Thyroid gland (tissue), 4 donors: ENCODE measurements at regions not wholly inside any gene's neighbourhood (a gene's known extent, or its start where the extent isn't known, plus 50 kb on each side); places are given as distances from the start of the nearest gene placed in this dataset.

Experiments used
- DNase-seq, 2 donors: peaks; one replicate each; pipeline ENCODE4 v3.0.0-alpha.2; 2019
- H3K27ac ChIP-seq, 3 donors: fragments of 200-600 bp; sonication (generic); 1 replicate in 2 of 3; 2 replicates in 1 of 3; pipeline ENCODE4 v1.5.1; 2016 to 2019; ENCODE audit warnings: mild to moderate bottlenecking in 1 of 3, moderate library complexity in 1 of 3
- H3K27me3 ChIP-seq: fragments of 200-600 bp; sonication (generic); one replicate; pipeline ENCODE4 v1.5.1; 2019
- H3K36me3 ChIP-seq, 2 donors: fragments of 200-600 bp; sonication (generic); one replicate each; pipeline ENCODE4 v1.5.1; 2016 to 2019
- H3K4me1 ChIP-seq, 2 donors: fragments of 200-600 bp; sonication (generic); one replicate each; pipeline ENCODE4 v1.5.1; 2017 to 2019
- H3K4me3 ChIP-seq, 3 donors: fragments of 200-600 bp; sonication (generic); replicated peaks in 1 of 3; 1 replicate in 2 of 3; 2 replicates in 1 of 3; pipeline ENCODE4 v1.5.1; 2016; ENCODE audit warnings: mild to moderate bottlenecking in 1 of 3
- H3K9me3 ChIP-seq: fragments of 200-600 bp; sonication (generic); one replicate; pipeline ENCODE4 v1.5.1; 2017
- POLR2A ChIP-seq, 2 donors: fragments of 450-650 bp; IDR thresholded peaks; one replicate each; pipeline ENCODE4 v1.6.1; 2017; ENCODE audit warnings: antibody characterized with exemption in 2 of 2, mild to moderate bottlenecking in 2 of 2, moderate library complexity in 1 of 2
- WGBS, 2 donors: methylation state at CpG; one replicate each; pipeline ENCODE4 v1.1.5; 2017; 5-methylcytosine and 5-hydroxymethylcytosine counted together
- intact Hi-C: fragments of 100-400 bp; cut with DNase I; formaldehyde crosslinking; loops from one replicate; pipeline ENCODE4 v1.15.1; 2023
- TF ChIP-seq, protein P1 (sequence below), 6 experiments: fragments of 200-600 bp in 3 of 6; fragments of 450-650 bp in 3 of 6; sonication (generic) in 3 of 6; IDR thresholded peaks; one replicate each; pipeline ENCODE4 v1.5.1; 2016 to 2019; ENCODE audit warnings: antibody characterized with exemption in 6 of 6, mild to moderate bottlenecking in 2 of 6, inconsistent platforms in 1 of 6, moderate library complexity in 1 of 6

DNA sequence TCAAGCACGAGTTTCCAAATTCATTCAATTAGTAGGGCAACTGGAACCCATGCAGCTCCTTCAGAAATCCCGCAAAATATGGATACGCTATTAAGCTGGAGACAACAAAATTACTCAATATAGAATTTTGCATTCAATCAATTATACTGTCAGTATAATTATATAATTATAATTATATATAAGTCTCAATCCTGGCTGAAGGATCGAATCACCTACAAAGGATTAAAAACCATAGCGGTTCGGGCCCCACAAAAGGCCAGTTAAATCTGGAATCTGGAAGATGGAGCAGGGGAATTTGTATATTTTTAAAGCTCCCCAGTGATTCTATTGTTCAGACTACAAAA lies 55.7 kb downstream of the FHIP2A start:
- no peak for TF ChIP-seq POLR2A (IDR thresholded peaks at IDR 0.05)
- TF ChIP-seq, protein P1, sequence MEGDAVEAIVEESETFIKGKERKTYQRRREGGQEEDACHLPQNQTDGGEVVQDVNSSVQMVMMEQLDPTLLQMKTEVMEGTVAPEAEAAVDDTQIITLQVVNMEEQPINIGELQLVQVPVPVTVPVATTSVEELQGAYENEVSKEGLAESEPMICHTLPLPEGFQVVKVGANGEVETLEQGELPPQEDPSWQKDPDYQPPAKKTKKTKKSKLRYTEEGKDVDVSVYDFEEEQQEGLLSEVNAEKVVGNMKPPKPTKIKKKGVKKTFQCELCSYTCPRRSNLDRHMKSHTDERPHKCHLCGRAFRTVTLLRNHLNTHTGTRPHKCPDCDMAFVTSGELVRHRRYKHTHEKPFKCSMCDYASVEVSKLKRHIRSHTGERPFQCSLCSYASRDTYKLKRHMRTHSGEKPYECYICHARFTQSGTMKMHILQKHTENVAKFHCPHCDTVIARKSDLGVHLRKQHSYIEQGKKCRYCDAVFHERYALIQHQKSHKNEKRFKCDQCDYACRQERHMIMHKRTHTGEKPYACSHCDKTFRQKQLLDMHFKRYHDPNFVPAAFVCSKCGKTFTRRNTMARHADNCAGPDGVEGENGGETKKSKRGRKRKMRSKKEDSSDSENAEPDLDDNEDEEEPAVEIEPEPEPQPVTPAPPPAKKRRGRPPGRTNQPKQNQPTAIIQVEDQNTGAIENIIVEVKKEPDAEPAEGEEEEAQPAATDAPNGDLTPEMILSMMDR (IDR thresholded peaks at IDR 0.05), result no peak
- no peak overlapping the region for H3K27ac ChIP-seq
- no peaks in the 10 kb centered on the region for H3K4me1 ChIP-seq
- H3K36me3 ChIP-seq, result no peaks in the 10 kb centered on the region
- intact Hi-C loops, result loop anchor here (10.0 kb wide), 1 partner anchor 238 kb away; no protein-coding TSS in a partner anchor
- H3K27me3 ChIP-seq, result no peaks in the 10 kb centered on the region
- WGBS, 2 donors, result 50 to 53% methylated on average over 6 of the region's 6 CpGs
- H3K4me3 ChIP-seq, result no peak overlapping the region
- H3K9me3 ChIP-seq, result no peaks in the 10 kb centered on the region
- no peak for DNase-seq

DNA sequence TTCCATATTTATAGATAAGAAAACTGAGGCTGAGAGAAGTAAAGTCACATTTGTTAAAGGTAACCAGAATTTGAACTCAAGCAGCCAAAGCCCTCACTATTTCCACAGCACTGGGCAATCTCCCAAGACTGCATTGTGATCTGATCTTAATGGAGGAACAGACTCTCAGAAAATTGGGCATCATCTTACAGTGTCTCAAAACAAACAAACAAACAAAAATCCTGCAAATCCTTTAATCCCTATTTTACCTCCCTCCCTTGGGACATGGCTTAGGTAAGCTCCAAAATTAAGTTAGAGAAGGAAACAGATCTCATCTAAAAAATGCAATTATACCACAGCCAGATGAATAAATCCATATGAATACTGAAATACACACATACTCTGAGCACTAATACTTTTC lies 57.5 kb downstream of the FHIP2A start:
- no peak overlapping the region for H3K4me3 ChIP-seq
- no peaks in the 10 kb centered on the region for H3K9me3 ChIP-seq
- intact Hi-C loops, result loop anchor here (10.0 kb wide), 1 partner anchor 236 kb away; no protein-coding TSS in a partner anchor
- no peak for DNase-seq
- TF ChIP-seq, protein P1 (IDR thresholded peaks at IDR 0.05), result no peak
- H3K36me3 ChIP-seq, result no peaks in the 10 kb centered on the region
- no peaks in the 10 kb centered on the region for H3K4me1 ChIP-seq
- no peak overlapping the region for H3K27ac ChIP-seq
- H3K27me3 ChIP-seq, result no peaks in the 10 kb centered on the region

DNA sequence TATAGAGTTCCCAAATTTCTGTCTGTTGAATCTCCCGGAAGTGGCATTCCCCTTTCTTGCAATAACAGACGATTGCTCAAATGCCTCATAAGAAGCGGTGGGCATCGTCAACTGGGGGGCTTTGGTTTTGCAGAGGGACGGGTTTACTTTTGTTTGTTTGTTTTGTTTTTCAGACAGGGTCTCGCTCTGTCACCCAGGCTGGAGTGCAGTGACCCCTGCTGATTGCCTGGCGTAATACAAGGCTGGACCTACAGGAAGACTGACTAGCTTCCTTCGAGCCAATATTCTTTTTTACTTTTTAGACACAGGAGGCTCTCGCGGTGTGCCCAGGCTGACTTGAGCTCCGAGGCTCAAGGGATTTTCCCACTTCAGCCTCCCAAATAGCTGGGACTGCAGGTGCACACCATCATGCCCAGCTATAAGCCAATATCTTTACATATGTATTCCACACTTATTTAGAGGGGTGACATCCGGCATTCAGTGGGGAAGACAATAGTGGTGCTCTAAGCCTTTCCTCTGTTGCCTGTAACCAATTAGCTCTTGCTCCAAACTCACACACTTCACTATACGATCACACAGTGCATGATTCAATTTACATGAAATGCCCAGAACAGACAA lies 58.1 kb downstream of the FHIP2A start:
- Histone ChIP-seq H3K4me3 (no peak overlapping the region), H3K4me1 (no peaks in the 10 kb centered on the region), H3K27ac (no peak overlapping the region), H3K36me3 (no peaks in the 10 kb centered on the region), H3K27me3 (no peaks in the 10 kb centered on the region), H3K9me3 (no peaks in the 10 kb centered on the region)
- no peak for TF ChIP-seq POLR2A (IDR thresholded peaks at IDR 0.05)
- TF ChIP-seq, protein P1 (IDR thresholded peaks at IDR 0.05), result peak in 3 of 6 experiments; percentile 30 to 59 (median 32)
- peak; percentile 11 to 29 for DNase-seq
- intact Hi-C loops, result loop anchor here (10.0 kb wide), 1 partner anchor 235 kb away; no protein-coding TSS in a partner anchor
- 31 to 33% methylated on average over 13 of the region's 13 CpGs for WGBS, 2 donors

DNA sequence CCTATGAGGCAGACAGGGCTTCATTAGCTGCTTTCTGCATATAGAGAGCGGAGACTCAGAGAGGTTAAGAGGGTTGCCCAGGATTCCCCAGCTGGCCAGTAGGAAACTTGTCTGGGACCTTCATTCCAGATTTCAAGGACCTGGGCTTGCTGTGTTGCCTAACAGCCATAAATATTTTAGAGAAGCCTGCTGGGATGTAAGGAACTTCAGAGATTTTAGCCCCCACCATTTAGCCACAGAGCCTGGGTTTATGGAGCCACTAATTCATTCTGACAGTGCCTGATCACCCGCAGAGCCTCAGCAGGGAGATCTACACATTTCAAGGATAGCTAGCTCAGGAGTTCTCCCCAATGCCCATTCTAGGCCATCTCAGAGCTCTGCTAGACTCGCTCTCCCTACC lies 56.6 kb upstream of the TRUB1 start:
- WGBS, 2 donors, result 75 to 83% methylated on average over 3 of the region's 3 CpGs

DNA sequence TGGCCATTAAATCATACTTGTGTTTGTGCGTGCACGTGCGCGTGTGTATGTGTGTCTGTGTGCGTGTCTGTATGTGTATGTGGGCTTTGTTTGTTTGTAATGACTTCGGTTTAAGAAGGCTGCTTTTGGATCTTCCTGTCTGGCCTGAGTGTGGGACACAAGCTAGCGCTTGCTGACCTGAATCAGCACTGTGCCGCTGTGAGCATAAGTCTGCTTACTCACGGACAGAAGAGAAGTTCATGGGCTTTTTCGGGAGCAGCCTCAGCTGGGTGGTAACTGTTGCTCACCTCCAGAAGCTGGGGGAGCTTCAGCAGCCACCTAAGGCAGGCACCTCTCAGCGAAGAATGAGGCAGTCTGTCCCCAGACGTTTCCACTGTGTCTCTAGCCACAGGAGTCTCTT lies 56.1 kb upstream of the TRUB1 start:
- intact Hi-C loops, result no loop called here
- H3K4me1 ChIP-seq, result no peaks in the 10 kb centered on the region
- no peak for DNase-seq
- no peak overlapping the region for H3K27ac ChIP-seq
- no peaks in the 10 kb centered on the region for H3K27me3 ChIP-seq
- no peaks in the 10 kb centered on the region for H3K9me3 ChIP-seq
- WGBS, 2 donors, result 73 to 75% methylated on average over 11 to 12 of the region's 12 CpGs
- no peak overlapping the region for H3K4me3 ChIP-seq
- TF ChIP-seq POLR2A (IDR thresholded peaks at IDR 0.05), result no peak
- TF ChIP-seq, protein P1 (IDR thresholded peaks at IDR 0.05), result no peak
- H3K36me3 ChIP-seq, result no peaks in the 10 kb centered on the region

More for the DNA sequence above, 56.6 kb upstream of the TRUB1 start:
- Histone ChIP-seq H3K9me3 (no peaks in the 10 kb centered on the region), H3K36me3 (no peaks in the 10 kb centered on the region), H3K4me3 (no peak overlapping the region), H3K27ac (no peak overlapping the region), H3K27me3 (no peaks in the 10 kb centered on the region), H3K4me1 (no peaks in the 10 kb centered on the region)
- DNase-seq, result no peak
- no peak for TF ChIP-seq POLR2A (IDR thresholded peaks at IDR 0.05)
- TF ChIP-seq, protein P1 (IDR thresholded peaks at IDR 0.05), result no peak
- intact Hi-C loops, result no loop called here
